ENCODE measurements at regions not wholly inside any gene's neighbourhood (a gene's known extent, or its start where the extent isn't known, plus 50 kb on each side); places are given as distances from the start of the nearest gene placed in this dataset.

DNA sequence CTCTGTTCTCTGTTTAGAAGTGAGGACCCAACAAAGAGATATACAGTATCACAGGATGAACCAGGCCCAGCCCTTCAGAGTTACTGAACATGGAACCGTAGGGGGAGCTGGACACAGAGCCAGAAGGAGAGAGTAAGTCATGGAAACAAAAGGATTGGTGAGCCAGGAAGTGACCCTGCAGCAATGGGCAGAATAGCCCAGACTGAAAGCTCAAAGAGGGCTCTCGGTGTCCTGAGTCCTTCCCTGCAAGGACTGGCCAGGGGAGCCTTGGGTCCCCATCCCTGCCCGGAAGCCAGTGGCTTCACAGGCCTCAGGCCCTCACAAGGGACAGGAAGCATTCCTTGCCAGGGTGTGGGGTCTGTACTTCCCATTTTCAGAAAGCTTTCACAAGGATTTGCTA lies 150.6 kb downstream of the SPATA19 start:
- TF ChIP-seq, protein P1, sequence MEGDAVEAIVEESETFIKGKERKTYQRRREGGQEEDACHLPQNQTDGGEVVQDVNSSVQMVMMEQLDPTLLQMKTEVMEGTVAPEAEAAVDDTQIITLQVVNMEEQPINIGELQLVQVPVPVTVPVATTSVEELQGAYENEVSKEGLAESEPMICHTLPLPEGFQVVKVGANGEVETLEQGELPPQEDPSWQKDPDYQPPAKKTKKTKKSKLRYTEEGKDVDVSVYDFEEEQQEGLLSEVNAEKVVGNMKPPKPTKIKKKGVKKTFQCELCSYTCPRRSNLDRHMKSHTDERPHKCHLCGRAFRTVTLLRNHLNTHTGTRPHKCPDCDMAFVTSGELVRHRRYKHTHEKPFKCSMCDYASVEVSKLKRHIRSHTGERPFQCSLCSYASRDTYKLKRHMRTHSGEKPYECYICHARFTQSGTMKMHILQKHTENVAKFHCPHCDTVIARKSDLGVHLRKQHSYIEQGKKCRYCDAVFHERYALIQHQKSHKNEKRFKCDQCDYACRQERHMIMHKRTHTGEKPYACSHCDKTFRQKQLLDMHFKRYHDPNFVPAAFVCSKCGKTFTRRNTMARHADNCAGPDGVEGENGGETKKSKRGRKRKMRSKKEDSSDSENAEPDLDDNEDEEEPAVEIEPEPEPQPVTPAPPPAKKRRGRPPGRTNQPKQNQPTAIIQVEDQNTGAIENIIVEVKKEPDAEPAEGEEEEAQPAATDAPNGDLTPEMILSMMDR (IDR thresholded peaks at IDR 0.05), result no peak
- no peak for TF ChIP-seq EZH2phosphoT487 (IDR thresholded peaks at IDR 0.05)

Measured in neural progenitor cell (in vitro differentiated cells).